HepG2 (cell line): ENCODE measurements at regions not wholly inside any gene's neighbourhood (a gene's known extent, or its start where the extent isn't known, plus 50 kb on each side); places are given as distances from the start of the nearest gene placed in this dataset.

Experiments used
- ATAC-seq: fragments of 200-7000 bp; cut with Tn5 transposase; 3 replicates; pipeline ENCODE4 v1.9.1; 2020; ENCODE audit warnings: mild to moderate bottlenecking, moderate library complexity
- BruUV-seq: library from RNA; stranded (reverse); fragments of 400-500 nt; replicated peaks from 2 replicates; lab custom pipeline; 2021; lab: Mats Ljungman, UMichigan
- CTCF ChIA-PET: fragments of 300-600 bp; formaldehyde crosslinking; extraction: SDS; loops from one replicate; lab custom pipeline; 2021; ENCODE audit warnings: low total read pairs, inconsistent platforms, low intra/inter-chr PET ratio; lab: Yijun Ruan, JAX
- POLR2A ChIA-PET: fragments of 350-600 bp; sonication (Branson Sonifier 250); formaldehyde crosslinking; loops from one replicate; lab custom pipeline; 2020; ENCODE audit warnings: antibody characterized with exemption, inconsistent platforms; lab: Yijun Ruan, JAX
- DNase-seq: peaks from one replicate; pipeline ENCODE4 v3.0.0-alpha.2; 2015; ENCODE audit warnings: low spot score
- FAIRE-seq: peaks from 3 replicates; lab custom pipeline; 2011; peaks lifted over from hg19 to GRCh38; lab: Jason Lieb, UNC
- H2AFZ ChIP-seq: one replicate; pipeline ENCODE4 v1.6.1; 2011; ENCODE audit warnings: low read length, inconsistent platforms
- H3K27ac ChIP-seq: fragments of 300-600 bp; 3 replicates; pipeline ENCODE4 v1.8.0; 2011; ENCODE audit warnings: mixed run types, mild to moderate bottlenecking, mixed read lengths, low read length, inconsistent platforms; ENCODE audit not compliant: insufficient read depth; ENCODE audit errors: extremely low read length
- H3K27me3 ChIP-seq, 2 experiments: fragments of 200-600 bp in 1 of 2; 2 replicates in 1 of 2; 3 replicates in 1 of 2; pipeline versions ENCODE4 v1.6.0 to v1.8.0; 2011; ENCODE audit warnings: low read length in 2 of 2, mild to moderate bottlenecking in 2 of 2, moderate library complexity in 2 of 2, inconsistent platforms in 1 of 2; ENCODE audit not compliant: insufficient read depth in 2 of 2, control insufficient read depth in 1 of 2
- H3K36me3 ChIP-seq, 2 experiments: fragments of 200-600 bp in 1 of 2; replicated peaks in 1 of 2; 2 replicates in 1 of 2; 3 replicates in 1 of 2; pipeline versions ENCODE4 v1.5.1 to v1.8.0; 2011; ENCODE audit warnings: low read length in 2 of 2, inconsistent platforms in 1 of 2; ENCODE audit not compliant: insufficient read depth in 2 of 2, control insufficient read depth in 1 of 2
- H3K4me1 ChIP-seq: 2 replicates; pipeline ENCODE4 v1.5.1; 2012; ENCODE audit warnings: low read length, inconsistent platforms; ENCODE audit not compliant: insufficient read depth
- H3K4me2 ChIP-seq: 2 replicates; pipeline ENCODE4 v1.6.0; 2011; ENCODE audit warnings: low read depth, low read length, inconsistent platforms
- H3K4me3 ChIP-seq, 3 experiments: fragments of 200-600 bp in 1 of 3; sonication (generic), shearing (Covaris generic) in 1 of 3; replicated peaks in 1 of 3; 2 replicates each; pipeline ENCODE4 v1.5.1; 2011 to 2016; ENCODE audit warnings: low read length in 3 of 3, inconsistent platforms in 2 of 3, low read depth in 2 of 3, mild to moderate bottlenecking in 2 of 3, control low read depth in 1 of 3, mixed read lengths in 1 of 3; ENCODE audit not compliant: insufficient read depth in 1 of 3
- H3K79me2 ChIP-seq: one replicate; pipeline ENCODE4 v1.6.1; 2011; ENCODE audit warnings: low read length, inconsistent platforms; ENCODE audit not compliant: insufficient read depth
- H3K9ac ChIP-seq: 2 replicates; pipeline ENCODE4 v1.6.0; 2011; ENCODE audit warnings: mild to moderate bottlenecking, low read depth, low read length, inconsistent platforms; ENCODE audit not compliant: insufficient read depth
- H3K9me3 ChIP-seq: 2 replicates; pipeline ENCODE4 v1.5.1; 2012; ENCODE audit warnings: mild to moderate bottlenecking, low read length
- H4K20me1 ChIP-seq: 2 replicates; pipeline ENCODE4 v1.6.0; 2011; ENCODE audit warnings: inconsistent platforms, mild to moderate bottlenecking, low read length, moderate library complexity; ENCODE audit not compliant: insufficient read depth
- MAZ ChIP-seq, 2 experiments: sonication (generic) in 1 of 2; formaldehyde crosslinking in 1 of 2; IDR thresholded peaks; 2 replicates each; pipeline versions ENCODE4 v1.5.0 to v1.6.1; 2012 to 2020; ENCODE audit warnings: low read depth in 2 of 2, mild to moderate bottlenecking in 2 of 2, borderline replicate concordance in 1 of 2, improper control_type of control experiment in 1 of 2, low read length in 1 of 2, missing genetic modification reagents in 1 of 2, moderate library complexity in 1 of 2
- SMAD1 ChIP-seq: sonication (generic); formaldehyde crosslinking; IDR thresholded peaks from 2 replicates; pipeline ENCODE4 v1.4.0; 2020; ENCODE audit warnings: missing genetic modification reagents, low read depth, mild to moderate bottlenecking, borderline replicate concordance
- TAF1 ChIP-seq: sonication (generic); formaldehyde crosslinking; IDR thresholded peaks from 2 replicates; pipeline ENCODE4 v1.4.0; 2020; ENCODE audit warnings: missing genetic modification reagents
- TSC22D2 ChIP-seq: sonication (generic); formaldehyde crosslinking; IDR thresholded peaks from 2 replicates; pipeline ENCODE4 v1.5.1; 2020; ENCODE audit warnings: missing genetic modification reagents, mild to moderate bottlenecking, borderline replicate concordance
- ZEB1 ChIP-seq: IDR thresholded peaks from 2 replicates; pipeline ENCODE4 v1.6.1; 2012; ENCODE audit warnings: mild to moderate bottlenecking, low read depth, inconsistent platforms; ENCODE audit not compliant: insufficient replicate concordance
- ZNF354B ChIP-seq: sonication (generic); formaldehyde crosslinking; IDR thresholded peaks from 2 replicates; pipeline ENCODE4 v1.8.0; 2022; ENCODE audit warnings: mild to moderate bottlenecking, missing genetic modification reagents
- ZNF431 ChIP-seq: sonication (generic); formaldehyde crosslinking; IDR thresholded peaks from 2 replicates; pipeline ENCODE4 v1.9.0; 2022; ENCODE audit warnings: missing genetic modification reagents, low read depth, mild to moderate bottlenecking, borderline replicate concordance
- ZNF441 ChIP-seq: sonication (generic); formaldehyde crosslinking; IDR thresholded peaks from 2 replicates; pipeline ENCODE4 v1.7.0; 2021; ENCODE audit warnings: missing genetic modification reagents, borderline replicate concordance
- ZNF670 ChIP-seq: sonication (generic); formaldehyde crosslinking; IDR thresholded peaks from 2 replicates; pipeline ENCODE4 v1.8.0; 2022; ENCODE audit warnings: mild to moderate bottlenecking, missing genetic modification reagents, borderline replicate concordance
- ZNF775 ChIP-seq: sonication (generic); formaldehyde crosslinking; IDR thresholded peaks from 2 replicates; pipeline ENCODE4 v1.4.0; 2020; ENCODE audit warnings: missing genetic modification reagents, mild to moderate bottlenecking, moderate library complexity, borderline replicate concordance
- WGBS: methylation state at CpG from one replicate; pipeline ENCODE4 v1.1.6; 2017; ENCODE audit warnings: low lambda C conversion rate; 5-methylcytosine and 5-hydroxymethylcytosine counted together
- in situ Hi-C: cut with HindIII; loops from 2 replicates; pipeline ENCODE4 v1.10.0; 2017; ENCODE audit warnings: low pct_unique_long_range_greater_than_20kb; ENCODE audit not compliant: extremely low pct_ligation_motif_present
- intact Hi-C: fragments of 100-400 bp; cut with micrococcal nuclease; formaldehyde crosslinking; loops from one replicate; pipeline ENCODE4 v1.10.0; 2022; ENCODE audit not compliant: unreplicated experiment
- TF ChIP-seq, protein P1 (sequence below): sonication (generic); formaldehyde crosslinking; IDR thresholded peaks from 2 replicates; pipeline ENCODE4 v1.8.1; 2022; ENCODE audit warnings: low read depth, mild to moderate bottlenecking, missing genetic modification reagents
- TF ChIP-seq, protein P2 (sequence below): sonication (generic); formaldehyde crosslinking; IDR thresholded peaks from 2 replicates; pipeline ENCODE4 v1.4.0; 2020; ENCODE audit warnings: mild to moderate bottlenecking, missing genetic modification reagents
- TF ChIP-seq, protein P3 (sequence below): sonication (generic); formaldehyde crosslinking; IDR thresholded peaks from 2 replicates; pipeline ENCODE4 v1.8.1; 2023; ENCODE audit warnings: mild to moderate bottlenecking, missing genetic modification reagents

DNA sequence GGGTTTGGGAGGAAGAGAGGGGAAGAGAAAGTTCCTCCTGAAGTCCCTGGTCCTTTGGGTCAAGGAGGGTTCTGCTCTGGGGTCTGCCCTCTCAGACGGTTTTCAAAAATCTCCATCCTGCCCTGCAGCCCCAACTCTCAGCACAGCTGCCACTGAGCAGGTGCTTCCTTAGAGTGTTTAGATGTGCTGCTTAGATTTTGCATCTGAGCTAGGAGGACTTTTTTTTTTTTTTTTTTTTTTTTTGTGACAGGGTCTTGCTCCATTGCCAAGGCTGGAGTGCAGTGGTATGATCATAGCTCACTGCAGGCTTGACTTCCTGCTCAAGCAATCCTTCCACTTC is 324.9 kb upstream of the POU3F1 start:
- no peak overlapping the region for H3K27ac ChIP-seq
- BruUV-seq, result no TSS peak
- no peaks in the 10 kb centered on the region for H3K79me2 ChIP-seq
- no peak overlapping the region for H3K4me3 ChIP-seq
- H4K20me1 ChIP-seq, result no peaks in the 10 kb centered on the region
- DNase-seq, result no peak
- H3K36me3 ChIP-seq, result no peaks in the 10 kb centered on the region
- intact Hi-C loops, result no loop called here
- ChIA-PET POLR2A (no interaction called here), CTCF (no interaction called here)
- no peak overlapping the region for H3K4me2 ChIP-seq
- FAIRE-seq, result no peak
- ATAC-seq, result no peak
- H3K27me3 ChIP-seq, result peaks cover 0 to 8% of the 10 kb centered on the region in 2 experiments; a peak in 1 of 5 replicates
- no peak overlapping the region for H3K9ac ChIP-seq
- in situ Hi-C loops, result no loop called here
- peaks cover 21% of the 10 kb centered on the region for H3K9me3 ChIP-seq
- H3K4me1 ChIP-seq, result no peaks in the 10 kb centered on the region
- 14% methylated on average over 1 of the region's 1 CpG for WGBS
- no peak overlapping the region for H2AFZ ChIP-seq
- TF ChIP-seq, protein P1, sequence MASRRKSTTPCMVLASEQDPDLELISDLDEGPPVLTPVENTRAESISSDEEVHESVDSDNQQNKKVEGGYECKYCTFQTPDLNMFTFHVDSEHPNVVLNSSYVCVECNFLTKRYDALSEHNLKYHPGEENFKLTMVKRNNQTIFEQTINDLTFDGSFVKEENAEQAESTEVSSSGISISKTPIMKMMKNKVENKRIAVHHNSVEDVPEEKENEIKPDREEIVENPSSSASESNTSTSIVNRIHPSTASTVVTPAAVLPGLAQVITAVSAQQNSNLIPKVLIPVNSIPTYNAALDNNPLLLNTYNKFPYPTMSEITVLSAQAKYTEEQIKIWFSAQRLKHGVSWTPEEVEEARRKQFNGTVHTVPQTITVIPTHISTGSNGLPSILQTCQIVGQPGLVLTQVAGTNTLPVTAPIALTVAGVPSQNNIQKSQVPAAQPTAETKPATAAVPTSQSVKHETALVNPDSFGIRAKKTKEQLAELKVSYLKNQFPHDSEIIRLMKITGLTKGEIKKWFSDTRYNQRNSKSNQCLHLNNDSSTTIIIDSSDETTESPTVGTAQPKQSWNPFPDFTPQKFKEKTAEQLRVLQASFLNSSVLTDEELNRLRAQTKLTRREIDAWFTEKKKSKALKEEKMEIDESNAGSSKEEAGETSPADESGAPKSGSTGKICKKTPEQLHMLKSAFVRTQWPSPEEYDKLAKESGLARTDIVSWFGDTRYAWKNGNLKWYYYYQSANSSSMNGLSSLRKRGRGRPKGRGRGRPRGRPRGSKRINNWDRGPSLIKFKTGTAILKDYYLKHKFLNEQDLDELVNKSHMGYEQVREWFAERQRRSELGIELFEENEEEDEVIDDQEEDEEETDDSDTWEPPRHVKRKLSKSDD (CRISPR knock-in tag), result no peak
- no peak for TF ChIP-seq TAF1 (CRISPR knock-in tag)
- TF ChIP-seq ZEB1, result no peak
- TF ChIP-seq MAZ (IDR thresholded peaks at IDR 0.05; ENCODE audit: borderline replicate concordance, low read depth, low read length), result no peak
- TF ChIP-seq MAZ (CRISPR knock-in tag; IDR thresholded peaks at IDR 0.05; ENCODE audit: low read depth), result no peak
- TF ChIP-seq, protein P2, sequence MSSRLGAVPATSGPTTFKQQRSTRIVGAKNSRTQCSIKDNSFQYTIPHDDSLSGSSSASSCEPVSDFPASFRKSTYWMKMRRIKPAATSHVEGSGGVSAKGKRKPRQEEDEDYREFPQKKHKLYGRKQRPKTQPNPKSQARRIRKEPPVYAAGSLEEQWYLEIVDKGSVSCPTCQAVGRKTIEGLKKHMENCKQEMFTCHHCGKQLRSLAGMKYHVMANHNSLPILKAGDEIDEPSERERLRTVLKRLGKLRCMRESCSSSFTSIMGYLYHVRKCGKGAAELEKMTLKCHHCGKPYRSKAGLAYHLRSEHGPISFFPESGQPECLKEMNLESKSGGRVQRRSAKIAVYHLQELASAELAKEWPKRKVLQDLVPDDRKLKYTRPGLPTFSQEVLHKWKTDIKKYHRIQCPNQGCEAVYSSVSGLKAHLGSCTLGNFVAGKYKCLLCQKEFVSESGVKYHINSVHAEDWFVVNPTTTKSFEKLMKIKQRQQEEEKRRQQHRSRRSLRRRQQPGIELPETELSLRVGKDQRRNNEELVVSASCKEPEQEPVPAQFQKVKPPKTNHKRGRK (CRISPR knock-in tag), result no peak
- TF ChIP-seq, protein P3, sequence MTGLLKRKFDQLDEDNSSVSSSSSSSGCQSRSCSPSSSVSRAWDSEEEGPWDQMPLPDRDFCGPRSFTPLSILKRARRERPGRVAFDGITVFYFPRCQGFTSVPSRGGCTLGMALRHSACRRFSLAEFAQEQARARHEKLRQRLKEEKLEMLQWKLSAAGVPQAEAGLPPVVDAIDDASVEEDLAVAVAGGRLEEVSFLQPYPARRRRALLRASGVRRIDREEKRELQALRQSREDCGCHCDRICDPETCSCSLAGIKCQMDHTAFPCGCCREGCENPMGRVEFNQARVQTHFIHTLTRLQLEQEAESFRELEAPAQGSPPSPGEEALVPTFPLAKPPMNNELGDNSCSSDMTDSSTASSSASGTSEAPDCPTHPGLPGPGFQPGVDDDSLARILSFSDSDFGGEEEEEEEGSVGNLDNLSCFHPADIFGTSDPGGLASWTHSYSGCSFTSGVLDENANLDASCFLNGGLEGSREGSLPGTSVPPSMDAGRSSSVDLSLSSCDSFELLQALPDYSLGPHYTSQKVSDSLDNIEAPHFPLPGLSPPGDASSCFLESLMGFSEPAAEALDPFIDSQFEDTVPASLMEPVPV (CRISPR knock-in tag), result no peak
- no peak for TF ChIP-seq ZNF670
- no peak for TF ChIP-seq ZNF775 (CRISPR knock-in tag)
- no peak for TF ChIP-seq ZNF354B (CRISPR knock-in tag)
- TF ChIP-seq TSC22D2 (CRISPR knock-in tag), result no peak
- TF ChIP-seq SMAD1 (CRISPR knock-in tag), result no peak
- no peak for TF ChIP-seq ZNF441 (CRISPR knock-in tag)
- TF ChIP-seq ZNF431, result no peak
